ENCODE measurements at regions not wholly inside any gene's neighbourhood (a gene's known extent, or its start where the extent isn't known, plus 50 kb on each side); places are given as distances from the start of the nearest gene placed in this dataset.

DNA sequence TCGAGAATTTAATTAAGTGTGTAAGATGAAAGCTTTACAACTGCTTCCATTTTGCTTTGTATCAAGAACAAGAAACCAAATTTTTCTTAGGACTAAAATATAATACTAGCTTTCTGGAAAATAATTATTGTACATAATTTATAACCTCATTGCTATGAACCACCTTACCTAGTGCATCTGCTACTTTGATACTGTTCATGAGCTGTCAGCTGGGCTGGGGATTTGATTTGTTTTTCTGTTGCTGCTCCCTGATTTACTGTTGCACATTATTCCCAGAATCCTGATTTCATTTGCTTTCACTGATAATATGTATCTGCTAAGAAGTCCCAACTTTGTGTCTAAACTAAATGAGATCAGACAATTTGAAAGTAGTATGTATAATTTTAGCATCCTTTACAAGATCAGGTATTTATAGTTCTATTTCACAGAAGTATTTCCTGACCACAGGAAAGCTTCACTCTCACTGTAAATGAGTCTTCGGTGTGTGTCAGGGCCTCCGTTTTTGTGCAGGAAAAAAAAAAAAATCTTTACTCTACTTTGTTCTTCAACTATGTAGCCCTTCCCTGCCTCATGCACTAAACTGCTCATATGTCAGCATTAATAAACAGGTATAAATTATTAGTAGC, 105.6 kb upstream of the CCDC150 start:
- no peak for TF ChIP-seq POLR2A (IDR thresholded peaks at IDR 0.05)
- no peak for TF ChIP-seq CTCF (IDR thresholded peaks at IDR 0.05)

Data from lower leg skin (tissue), 3 donors.